H1 (cell line): ENCODE measurements at regions not wholly inside any gene's neighbourhood (a gene's known extent, or its start where the extent isn't known, plus 50 kb on each side); places are given as distances from the start of the nearest gene placed in this dataset.
"Not testable (repeated sequence)": the region's sequence is repeated elsewhere in the genome, so short reads cannot be mapped to it uniquely, and the experiment has no call there.

ENCODE experiments used
- CTCF ChIA-PET: fragments of 300-600 bp; sonication (Branson Sonifier 250); formaldehyde crosslinking; loops from one replicate; lab custom pipeline; 2021; ENCODE audit not compliant: partially characterized antibody; lab: Charles Lee
- POLR2A ChIA-PET: fragments of 300-600 bp; sonication (Branson Sonifier 250); formaldehyde crosslinking; loops from one replicate; lab custom pipeline; 2021; ENCODE audit warnings: inconsistent platforms; ENCODE audit not compliant: partially characterized antibody; lab: Charles Lee
- DNase-seq, 2 experiments: peaks; one replicate each; pipeline versions ENCODE4 v3.0.0 to v3.0.0-alpha.2; 2010 to 2022; ENCODE audit warnings: low spot score in 2 of 2, low read depth in 1 of 2, mixed read lengths in 1 of 2
- FAIRE-seq: peaks from 2 replicates; lab custom pipeline; 2011; peaks lifted over from hg19 to GRCh38; lab: Jason Lieb, UNC
- H2AFZ ChIP-seq: 2 replicates; pipeline ENCODE4 v1.8.1; 2012; ENCODE audit warnings: low read length, inconsistent platforms
- H2AK5ac ChIP-seq: 2 replicates; pipeline ENCODE4 v1.6.1; 2013; ENCODE audit warnings: low read depth, low read length
- H2BK120ac ChIP-seq: replicated peaks from 2 replicates; pipeline ENCODE3; 2013; ENCODE audit warnings: low read depth, low read length, inconsistent platforms
- H2BK12ac ChIP-seq: 2 replicates; pipeline ENCODE4 v1.6.1; 2013; ENCODE audit warnings: low read depth, low read length
- H2BK15ac ChIP-seq: 2 replicates; pipeline ENCODE4 v1.6.1; 2013; ENCODE audit warnings: low read length
- H2BK20ac ChIP-seq: 2 replicates; pipeline ENCODE4 v1.6.1; 2013; ENCODE audit warnings: low read length
- H2BK5ac ChIP-seq: 2 replicates; pipeline ENCODE4 v1.6.1; 2013; ENCODE audit warnings: low read depth, low read length
- H3K14ac ChIP-seq: 2 replicates; pipeline ENCODE4 v1.6.1; 2013; ENCODE audit warnings: inconsistent platforms; ENCODE audit not compliant: insufficient read length
- H3K18ac ChIP-seq: 2 replicates; pipeline ENCODE4 v1.6.1; 2013; ENCODE audit warnings: low read length; ENCODE audit errors: extremely low read depth
- H3K23ac ChIP-seq: 2 replicates; pipeline ENCODE4 v1.6.1; 2013; ENCODE audit warnings: inconsistent platforms; ENCODE audit not compliant: insufficient read length
- H3K23me2 ChIP-seq: 2 replicates; pipeline ENCODE4 v1.6.1; 2013; ENCODE audit warnings: low read depth, low read length
- H3K27ac ChIP-seq: 2 replicates; pipeline ENCODE4 v1.6.1; 2011; ENCODE audit warnings: low read depth, low read length, inconsistent platforms
- H3K27me3 ChIP-seq, 4 experiments: replicated peaks in 1 of 4; 1 replicate in 1 of 4; 2 replicates in 3 of 4; pipeline versions ENCODE4 v1.6.1 to v1.8.1; 2011 to 2013; ENCODE audit warnings: low read length in 3 of 4, mild to moderate bottlenecking in 3 of 4, inconsistent platforms in 2 of 4, mixed read lengths in 2 of 4, moderate library complexity in 1 of 4; ENCODE audit not compliant: control insufficient read depth in 3 of 4, insufficient read depth in 3 of 4; ENCODE audit errors: extremely low read depth in 1 of 4
- H3K36me3 ChIP-seq, 4 experiments: 2 replicates each; pipeline versions ENCODE4 v1.6.1 to v1.8.1; 2011 to 2013; ENCODE audit warnings: mild to moderate bottlenecking in 4 of 4, low read length in 3 of 4, moderate library complexity in 2 of 4, control low read depth in 1 of 4, inconsistent platforms in 1 of 4; ENCODE audit not compliant: insufficient read depth in 4 of 4, control insufficient read depth in 2 of 4
- H3K4ac ChIP-seq: replicated peaks from 2 replicates; pipeline ENCODE3; 2013; ENCODE audit warnings: low read length, low read depth, mixed read lengths, inconsistent platforms; ENCODE audit not compliant: insufficient read length
- H3K4me1 ChIP-seq, 4 experiments: replicated peaks in 1 of 4; 1 replicate in 1 of 4; 2 replicates in 3 of 4; pipeline versions ENCODE4 v1.6.1 to v1.8.1; 2011 to 2013; ENCODE audit warnings: low read length in 3 of 4, inconsistent platforms in 2 of 4, mixed read lengths in 1 of 4; ENCODE audit not compliant: insufficient read depth in 4 of 4, control insufficient read depth in 3 of 4
- H3K4me2 ChIP-seq, 2 experiments: 2 replicates each; pipeline versions ENCODE4 v1.6.1 to v1.8.1; 2011 to 2013; ENCODE audit warnings: low read depth in 2 of 2, low read length in 2 of 2, control low read depth in 1 of 2, inconsistent platforms in 1 of 2, mild to moderate bottlenecking in 1 of 2; ENCODE audit not compliant: insufficient read depth in 1 of 2
- H3K4me3 ChIP-seq, 4 experiments: fragments of 200-600, 300-600 bp in 1 of 4; sonication (generic), shearing (Covaris generic), sonication (Bioruptor Twin) in 1 of 4; 2 replicates each; pipeline versions ENCODE4 v1.5.1 to v1.8.1; 2011 to 2016; ENCODE audit warnings: low read length in 4 of 4, low read depth in 3 of 4, control low read depth in 2 of 4, inconsistent platforms in 2 of 4, mild to moderate bottlenecking in 2 of 4, mixed read lengths in 1 of 4, moderate library complexity in 1 of 4; ENCODE audit not compliant: insufficient read depth in 2 of 4; ENCODE audit errors: extremely low read depth in 1 of 4
- H3K56ac ChIP-seq: replicated peaks from 2 replicates; pipeline ENCODE3; 2013; ENCODE audit warnings: low read depth, mild to moderate bottlenecking, mixed read lengths, low read length, inconsistent platforms; ENCODE audit not compliant: insufficient read length
- H3K79me1 ChIP-seq: 2 replicates; pipeline ENCODE4 v1.6.1; 2013; ENCODE audit warnings: low read depth, low read length, control low read depth
- H3K79me2 ChIP-seq, 2 experiments: 2 replicates each; pipeline versions ENCODE4 v1.6.1 to v1.8.1; 2012 to 2013; ENCODE audit warnings: low read length in 2 of 2, mild to moderate bottlenecking in 2 of 2, inconsistent platforms in 1 of 2; ENCODE audit not compliant: insufficient read depth in 2 of 2, control insufficient read depth in 1 of 2
- H3K9ac ChIP-seq, 4 experiments: replicated peaks in 1 of 4; 1 replicate in 1 of 4; 2 replicates in 3 of 4; pipeline versions ENCODE4 v1.6.1 to v1.8.1; 2011 to 2013; ENCODE audit warnings: low read depth in 3 of 4, low read length in 3 of 4, control low read depth in 2 of 4, mild to moderate bottlenecking in 2 of 4, moderate library complexity in 2 of 4, inconsistent platforms in 1 of 4; ENCODE audit errors: extremely low read depth in 1 of 4
- H3K9me3 ChIP-seq, 2 experiments: 2 replicates each; pipeline versions ENCODE4 v1.6.1 to v1.8.1; 2012 to 2013; ENCODE audit warnings: mild to moderate bottlenecking in 2 of 2, moderate library complexity in 2 of 2, control low read depth in 1 of 2, inconsistent platforms in 1 of 2, low read depth in 1 of 2, low read length in 1 of 2, mixed read lengths in 1 of 2; ENCODE audit not compliant: insufficient read depth in 2 of 2
- H4K20me1 ChIP-seq, 2 experiments: replicated peaks in 1 of 2; 2 replicates each; pipeline versions ENCODE3 to v1.8.1; 2011 to 2013; ENCODE audit warnings: inconsistent platforms in 2 of 2, low read length in 2 of 2, mild to moderate bottlenecking in 1 of 2; ENCODE audit not compliant: insufficient read depth in 2 of 2, control insufficient read depth in 1 of 2
- H4K5ac ChIP-seq: 2 replicates; pipeline ENCODE4 v1.6.1; 2013; ENCODE audit warnings: low read length, low read depth, mixed read lengths, inconsistent platforms; ENCODE audit not compliant: insufficient read length
- H4K8ac ChIP-seq: 2 replicates; pipeline ENCODE4 v1.8.0; 2013; ENCODE audit warnings: mild to moderate bottlenecking, moderate library complexity, low read length, inconsistent platforms; ENCODE audit not compliant: insufficient read depth; ENCODE audit errors: extremely low read depth
- H4K91ac ChIP-seq: replicated peaks from 2 replicates; pipeline ENCODE3; 2013; ENCODE audit warnings: low read length, mixed read lengths, inconsistent platforms; ENCODE audit not compliant: insufficient read length
- WGBS, 2 experiments: shearing (Covaris generic) in 1 of 2; methylation state at CpG; one replicate each; pipeline versions ENCODE4 v1.1.6 to v1.1.7; 2013 to 2015; ENCODE audit warnings: low lambda C conversion rate in 2 of 2, mixed read lengths in 2 of 2, inconsistent platforms in 1 of 2, low coverage in 1 of 2, missing lambda C conversion rate in 1 of 2; ENCODE audit not compliant: insufficient replicate concordance in 2 of 2, insufficient coverage in 1 of 2, insufficient read length in 1 of 2; ENCODE audit errors: extremely low coverage in 1 of 2, missing lambda C conversion rate in 1 of 2; 5-methylcytosine and 5-hydroxymethylcytosine counted together
- TF ChIP-seq, protein P1 (sequence below), 3 experiments: IDR thresholded peaks; 1 replicate in 2 of 3; 2 replicates in 1 of 3; pipeline versions ENCODE4 v1.5.1 to v1.6.1; 2011; ENCODE audit warnings: low read length in 3 of 3, mild to moderate bottlenecking in 3 of 3, inconsistent platforms in 2 of 3, low read depth in 1 of 3, moderate library complexity in 1 of 3; ENCODE audit not compliant: insufficient read depth in 1 of 3; ENCODE audit errors: control extremely low read depth in 1 of 3

DNA sequence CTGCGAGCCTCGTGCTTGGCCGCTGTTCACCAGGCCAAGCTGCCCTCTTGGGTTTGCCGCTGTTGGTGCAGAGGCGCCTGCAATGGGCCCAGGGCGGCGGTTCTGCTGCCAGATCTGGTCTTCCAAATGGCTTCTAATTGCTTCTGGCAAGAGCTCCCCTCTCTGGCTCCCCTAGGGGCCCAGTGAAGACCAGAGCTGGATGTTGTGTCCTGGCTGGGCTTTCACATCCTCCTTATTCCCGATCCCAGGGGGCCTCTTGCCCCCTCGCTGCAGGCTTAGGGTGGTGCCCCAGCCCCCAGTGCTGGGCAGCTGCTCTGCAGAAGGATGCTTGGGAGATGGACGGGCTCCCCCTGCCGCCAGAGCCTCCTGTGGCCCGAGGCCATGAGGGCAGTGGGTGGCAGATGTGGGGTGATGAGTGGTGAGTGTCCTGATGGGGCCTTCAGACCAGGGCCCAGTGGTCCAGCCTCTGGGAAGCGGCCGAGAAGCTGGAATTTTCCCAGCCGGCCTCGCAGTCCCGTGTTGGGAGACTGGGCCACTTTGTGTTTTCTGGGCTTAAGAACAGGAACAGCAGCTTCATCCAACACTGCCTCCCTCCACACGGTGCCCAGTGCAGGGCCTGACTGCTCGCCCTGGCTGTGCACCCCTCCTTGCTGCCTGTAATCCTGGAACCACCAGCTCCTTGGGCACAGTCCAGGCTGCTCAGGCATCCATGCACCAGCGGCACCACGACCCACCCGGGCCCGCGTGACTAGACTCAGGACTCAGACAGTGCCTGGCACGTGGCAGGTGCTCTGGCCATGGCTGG is 194.8 kb downstream of the LAT start:
- H2BK120ac ChIP-seq, H2AFZ ChIP-seq, H2BK12ac ChIP-seq, H3K56ac ChIP-seq, DNase-seq, H2BK15ac ChIP-seq, H3K36me3 ChIP-seq, H3K27me3 ChIP-seq, H3K14ac ChIP-seq, H3K9me3 ChIP-seq, H3K9ac ChIP-seq, H4K91ac ChIP-seq, H3K23me2 ChIP-seq, H3K23ac ChIP-seq, POLR2A ChIA-PET, H2AK5ac ChIP-seq, H3K79me2 ChIP-seq, H3K27ac ChIP-seq, H3K4me2 ChIP-seq, H3K4me3 ChIP-seq, FAIRE-seq, H2BK5ac ChIP-seq, H4K5ac ChIP-seq, H3K18ac ChIP-seq, H2BK20ac ChIP-seq, H3K4me1 ChIP-seq, H3K4ac ChIP-seq, H3K79me1 ChIP-seq, H4K20me1 ChIP-seq: not testable (repeated sequence)
- peak overlapping the region; percentile 5; the same call in 1 of the 2 replicates for H4K8ac ChIP-seq
- 90% methylated on average over 20 of the region's 25 CpGs; no CpG with 5 or more reads in 1 of the 2 experiments for WGBS, 2 experiments
- TF ChIP-seq, protein P1, sequence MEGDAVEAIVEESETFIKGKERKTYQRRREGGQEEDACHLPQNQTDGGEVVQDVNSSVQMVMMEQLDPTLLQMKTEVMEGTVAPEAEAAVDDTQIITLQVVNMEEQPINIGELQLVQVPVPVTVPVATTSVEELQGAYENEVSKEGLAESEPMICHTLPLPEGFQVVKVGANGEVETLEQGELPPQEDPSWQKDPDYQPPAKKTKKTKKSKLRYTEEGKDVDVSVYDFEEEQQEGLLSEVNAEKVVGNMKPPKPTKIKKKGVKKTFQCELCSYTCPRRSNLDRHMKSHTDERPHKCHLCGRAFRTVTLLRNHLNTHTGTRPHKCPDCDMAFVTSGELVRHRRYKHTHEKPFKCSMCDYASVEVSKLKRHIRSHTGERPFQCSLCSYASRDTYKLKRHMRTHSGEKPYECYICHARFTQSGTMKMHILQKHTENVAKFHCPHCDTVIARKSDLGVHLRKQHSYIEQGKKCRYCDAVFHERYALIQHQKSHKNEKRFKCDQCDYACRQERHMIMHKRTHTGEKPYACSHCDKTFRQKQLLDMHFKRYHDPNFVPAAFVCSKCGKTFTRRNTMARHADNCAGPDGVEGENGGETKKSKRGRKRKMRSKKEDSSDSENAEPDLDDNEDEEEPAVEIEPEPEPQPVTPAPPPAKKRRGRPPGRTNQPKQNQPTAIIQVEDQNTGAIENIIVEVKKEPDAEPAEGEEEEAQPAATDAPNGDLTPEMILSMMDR (IDR thresholded peaks at IDR 0.05; ENCODE audit: control extremely low read depth in 1 of 3, insufficient read depth in 1 of 3, low read depth in 1 of 3, low read length in 3 of 3) = peak in 1 of 3 experiments; percentile 1; a peak in 1 of 4 replicates
- CTCF ChIA-PET = interaction anchor here (1.4 to 1.5 kb wide), 2 partner anchors 13 to 138 kb away, joined by 4 to 7 read pairs; no protein-coding TSS in a partner anchor
